H1 (cell line): ENCODE measurements at regions not wholly inside any gene's neighbourhood (a gene's known extent, or its start where the extent isn't known, plus 50 kb on each side); places are given as distances from the start of the nearest gene placed in this dataset.

ENCODE experiments used
- CTCF ChIP-seq, 3 experiments: IDR thresholded peaks; 1 replicate in 2 of 3; 2 replicates in 1 of 3; pipeline versions ENCODE4 v1.5.1 to v1.6.1; 2011; ENCODE audit warnings: low read length in 3 of 3, mild to moderate bottlenecking in 3 of 3, inconsistent platforms in 2 of 3, low read depth in 1 of 3, moderate library complexity in 1 of 3; ENCODE audit not compliant: insufficient read depth in 1 of 3; ENCODE audit errors: control extremely low read depth in 1 of 3

GRCh38 chr16:85486256-85486915, 126.7 kb upstream of the GSE1 start (continued):
- TF ChIP-seq CTCF (IDR thresholded peaks at IDR 0.05; ENCODE audit: control extremely low read depth in 1 of 3, insufficient read depth in 1 of 3, low read depth in 1 of 3, low read length in 3 of 3), result no peak
